ENCODE measurements at regions not wholly inside any gene's neighbourhood (a gene's known extent, or its start where the extent isn't known, plus 50 kb on each side); places are given as distances from the start of the nearest gene placed in this dataset.

- H3K4me1 ChIP-seq (ENCODE audit: low read length), result no peaks in the 10 kb centered on the region
These were observed 179.5 kb downstream of the REEP3 start for GRCh38 chr10:63700631-63701156.

GRCh38 chr10:63702092-63702491, 180.9 kb downstream of the REEP3 start:
- no peaks in the 10 kb centered on the region for H3F3A ChIP-seq (ENCODE audit: insufficient read depth, low read length)
- no peaks in the 10 kb centered on the region for H3K9me2 ChIP-seq (replicated peaks; ENCODE audit: insufficient read depth, low read length)
- no peak overlapping the region for H3K9ac ChIP-seq (ENCODE audit: low read length)
- TF ChIP-seq, protein P1, sequence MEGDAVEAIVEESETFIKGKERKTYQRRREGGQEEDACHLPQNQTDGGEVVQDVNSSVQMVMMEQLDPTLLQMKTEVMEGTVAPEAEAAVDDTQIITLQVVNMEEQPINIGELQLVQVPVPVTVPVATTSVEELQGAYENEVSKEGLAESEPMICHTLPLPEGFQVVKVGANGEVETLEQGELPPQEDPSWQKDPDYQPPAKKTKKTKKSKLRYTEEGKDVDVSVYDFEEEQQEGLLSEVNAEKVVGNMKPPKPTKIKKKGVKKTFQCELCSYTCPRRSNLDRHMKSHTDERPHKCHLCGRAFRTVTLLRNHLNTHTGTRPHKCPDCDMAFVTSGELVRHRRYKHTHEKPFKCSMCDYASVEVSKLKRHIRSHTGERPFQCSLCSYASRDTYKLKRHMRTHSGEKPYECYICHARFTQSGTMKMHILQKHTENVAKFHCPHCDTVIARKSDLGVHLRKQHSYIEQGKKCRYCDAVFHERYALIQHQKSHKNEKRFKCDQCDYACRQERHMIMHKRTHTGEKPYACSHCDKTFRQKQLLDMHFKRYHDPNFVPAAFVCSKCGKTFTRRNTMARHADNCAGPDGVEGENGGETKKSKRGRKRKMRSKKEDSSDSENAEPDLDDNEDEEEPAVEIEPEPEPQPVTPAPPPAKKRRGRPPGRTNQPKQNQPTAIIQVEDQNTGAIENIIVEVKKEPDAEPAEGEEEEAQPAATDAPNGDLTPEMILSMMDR (IDR thresholded peaks at IDR 0.05; ENCODE audit: low read length), result no peak
- no peak for TF ChIP-seq EZH2phosphoT487 (IDR thresholded peaks at IDR 0.05; ENCODE audit: low read length)
- no peaks in the 10 kb centered on the region for H3K4me1 ChIP-seq (ENCODE audit: low read length)
- no peaks in the 10 kb centered on the region for H3K9me3 ChIP-seq (replicated peaks; ENCODE audit: insufficient read depth, low read length)
- DNase-seq, result no peak
- H3K4me3 ChIP-seq (ENCODE audit: low read length), result no peak overlapping the region
- H2AFZ ChIP-seq (ENCODE audit: low read length), result no peak overlapping the region
- no peak overlapping the region for H3K27ac ChIP-seq (ENCODE audit: low read length)
- no peaks in the 10 kb centered on the region for H3K27me3 ChIP-seq (replicated peaks; ENCODE audit: insufficient read depth, low read length)
- H3K79me2 ChIP-seq (ENCODE audit: low read length), result no peaks in the 10 kb centered on the region
- no peaks in the 10 kb centered on the region for H4K20me1 ChIP-seq (ENCODE audit: insufficient read depth, low read length)
- no peaks in the 10 kb centered on the region for H3K36me3 ChIP-seq (replicated peaks; ENCODE audit: insufficient read depth, low read length)
- H3K4me2 ChIP-seq (ENCODE audit: low read depth, low read length), result no peak overlapping the region

More at GRCh38 chr10:63700631-63701156, 179.5 kb downstream of the REEP3 start:
- Histone ChIP-seq H3F3A (ENCODE audit: insufficient read depth, low read length) (no peaks in the 10 kb centered on the region), H3K9ac (ENCODE audit: low read length) (no peak overlapping the region), H3K9me3 (replicated peaks; ENCODE audit: insufficient read depth, low read length) (no peaks in the 10 kb centered on the region), H3K4me2 (ENCODE audit: low read depth, low read length) (no peak overlapping the region), H3K9me2 (replicated peaks; ENCODE audit: insufficient read depth, low read length) (no peaks in the 10 kb centered on the region), H3K36me3 (replicated peaks; ENCODE audit: insufficient read depth, low read length) (no peaks in the 10 kb centered on the region), H3K27ac (ENCODE audit: low read length) (no peak overlapping the region), H3K4me3 (ENCODE audit: low read length) (no peak overlapping the region), H4K20me1 (ENCODE audit: insufficient read depth, low read length) (no peaks in the 10 kb centered on the region), H3K79me2 (ENCODE audit: low read length) (no peaks in the 10 kb centered on the region), H3K27me3 (replicated peaks; ENCODE audit: insufficient read depth, low read length) (no peaks in the 10 kb centered on the region), H2AFZ (ENCODE audit: low read length) (no peak overlapping the region)
- no peak for DNase-seq
- TF ChIP-seq, protein P1 (IDR thresholded peaks at IDR 0.05; ENCODE audit: low read length), result no peak
- TF ChIP-seq EZH2 (optimal IDR thresholded peaks at IDR 0.05; ENCODE audit: low read depth, low read length) (no peak), EZH2phosphoT487 (IDR thresholded peaks at IDR 0.05; ENCODE audit: low read length) (no peak)

DNA sequence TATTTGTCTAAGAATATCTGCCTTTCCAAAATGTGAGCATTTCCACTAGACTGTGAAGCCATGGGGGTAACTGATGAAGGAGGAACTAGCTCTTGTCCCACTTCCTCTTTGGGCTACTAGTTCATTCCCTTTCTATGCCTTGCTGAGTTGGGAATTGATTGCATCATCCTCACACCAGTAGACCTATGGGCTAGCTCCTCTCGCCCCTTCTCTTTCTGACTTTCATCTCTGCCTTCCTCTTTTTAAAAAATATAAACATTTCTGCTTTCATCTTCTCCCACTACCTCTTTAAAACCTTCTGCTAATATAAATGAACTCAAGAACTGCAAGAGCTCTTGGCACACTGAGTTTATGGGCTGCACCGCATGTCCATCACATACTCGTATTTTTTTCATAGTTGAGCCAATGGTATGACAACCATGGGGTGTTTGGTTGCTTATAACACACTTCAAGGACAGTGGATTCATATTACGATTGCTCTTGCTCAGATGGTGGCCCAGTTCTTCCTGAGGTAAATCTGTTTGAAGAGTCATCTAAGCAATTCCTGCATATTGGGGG, 182.0 kb downstream of the REEP3 start:
- H2AFZ ChIP-seq (ENCODE audit: low read length), result no peak overlapping the region

More for the DNA sequence above, 182.0 kb downstream of the REEP3 start:
- Histone ChIP-seq H3K4me2 (ENCODE audit: low read depth, low read length) (no peak overlapping the region), H3K79me2 (ENCODE audit: low read length) (no peaks in the 10 kb centered on the region), H4K20me1 (ENCODE audit: insufficient read depth, low read length) (no peaks in the 10 kb centered on the region), H3F3A (ENCODE audit: insufficient read depth, low read length) (no peaks in the 10 kb centered on the region), H3K27me3 (replicated peaks; ENCODE audit: insufficient read depth, low read length) (no peaks in the 10 kb centered on the region), H3K9me3 (replicated peaks; ENCODE audit: insufficient read depth, low read length) (no peaks in the 10 kb centered on the region), H3K27ac (ENCODE audit: low read length) (no peak overlapping the region), H3K9ac (ENCODE audit: low read length) (no peak overlapping the region), H3K9me2 (replicated peaks; ENCODE audit: insufficient read depth, low read length) (no peaks in the 10 kb centered on the region), H3K4me3 (ENCODE audit: low read length) (no peak overlapping the region), H3K36me3 (replicated peaks; ENCODE audit: insufficient read depth, low read length) (no peaks in the 10 kb centered on the region), H3K4me1 (ENCODE audit: low read length) (no peaks in the 10 kb centered on the region)
- DNase-seq, result no peak
- TF ChIP-seq EZH2 (optimal IDR thresholded peaks at IDR 0.05; ENCODE audit: low read depth, low read length) (no peak), EZH2phosphoT487 (IDR thresholded peaks at IDR 0.05; ENCODE audit: low read length) (no peak)
- TF ChIP-seq, protein P1 (IDR thresholded peaks at IDR 0.05; ENCODE audit: low read length), result no peak

All from MM.1S (cell line).